ENCODE measurements at regions not wholly inside any gene's neighbourhood (a gene's known extent, or its start where the extent isn't known, plus 50 kb on each side); places are given as distances from the start of the nearest gene placed in this dataset.
"Not testable (repeated sequence)": the region's sequence is repeated elsewhere in the genome, so short reads cannot be mapped to it uniquely, and the experiment has no call there.

DNA sequence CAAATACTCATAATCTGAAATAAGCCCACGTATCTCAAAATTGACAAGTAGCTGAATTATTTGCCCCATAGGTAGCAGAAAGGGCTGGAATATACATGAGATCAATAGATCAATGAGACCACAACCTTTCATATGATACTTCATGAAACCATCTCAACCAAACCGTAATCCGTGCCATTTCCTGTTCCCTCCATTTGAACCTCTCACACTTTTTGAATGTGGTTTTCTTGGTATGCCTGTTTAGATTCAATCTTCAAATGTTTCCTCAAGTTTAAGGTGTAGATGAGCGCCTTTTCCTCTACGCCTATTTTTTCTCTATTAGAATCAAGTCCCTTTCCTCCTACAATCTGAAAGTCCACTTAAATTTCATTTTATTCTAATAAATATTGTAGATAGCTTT, 805.5 kb downstream of the EFNA5 start:
- DNase-seq = no peak

DNA sequence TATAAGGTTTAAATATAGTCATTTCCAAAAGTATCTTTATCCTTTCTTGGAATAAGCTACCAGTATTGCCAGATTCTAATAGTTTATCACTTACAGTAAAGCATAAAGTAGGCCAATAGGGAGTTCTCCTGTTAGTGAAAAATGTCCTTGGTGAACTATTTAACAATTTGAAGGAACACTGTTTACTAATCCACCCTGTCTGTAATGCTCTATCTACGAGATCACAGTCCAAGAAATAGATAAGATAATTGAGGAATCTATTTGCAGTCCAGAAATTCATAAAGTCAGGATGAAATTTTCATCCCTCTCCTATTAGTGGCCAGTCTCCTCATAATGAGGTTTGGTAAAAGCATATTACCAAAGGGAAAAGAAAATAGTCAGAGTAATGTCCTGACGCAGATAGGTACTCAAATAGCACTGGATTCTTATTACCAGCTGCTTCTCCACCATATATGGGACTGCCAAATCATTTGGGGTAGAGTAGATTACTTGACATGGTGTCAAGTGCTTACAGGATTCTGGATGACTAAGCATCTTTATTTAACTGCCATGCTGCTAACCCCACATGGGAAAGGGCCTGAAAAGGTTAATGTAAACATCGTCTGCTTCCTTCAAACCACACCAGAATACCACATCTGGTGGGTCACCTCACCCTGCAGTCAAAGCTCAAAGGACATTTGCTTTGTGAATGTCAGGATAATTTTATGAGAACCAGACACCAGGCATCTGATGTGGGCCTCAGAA, 808.1 kb downstream of the EFNA5 start:
- DNase-seq = no peak

DNA sequence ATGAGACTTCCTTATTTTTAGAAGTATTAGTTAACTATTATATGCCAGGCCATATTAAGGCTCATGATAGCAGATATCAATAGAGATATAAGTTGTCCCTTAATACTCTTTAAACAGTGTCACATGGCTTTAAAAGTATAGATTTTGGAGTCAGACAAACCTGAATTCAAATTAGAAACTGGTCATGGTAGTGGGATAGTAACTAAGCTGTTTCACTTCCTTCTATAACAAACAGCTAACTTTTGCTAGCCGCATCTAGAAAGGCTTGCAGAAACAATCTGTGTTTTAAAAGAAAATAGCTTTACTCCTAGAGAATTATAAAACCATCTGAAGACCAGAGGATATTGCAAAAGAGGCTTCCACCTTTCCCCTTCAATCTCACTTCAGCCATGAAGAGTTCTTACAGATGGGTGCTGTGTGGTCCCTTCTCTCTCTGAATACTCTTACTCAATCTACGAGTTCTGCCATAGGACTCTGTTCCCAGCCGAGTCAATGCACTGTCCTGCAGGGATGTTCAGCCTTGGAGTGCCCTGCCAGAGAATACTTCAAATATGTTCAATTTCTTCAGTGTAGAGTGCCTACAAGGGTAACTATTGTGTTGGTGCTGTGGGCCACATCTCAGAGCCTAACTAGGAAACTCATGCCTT, 810.2 kb downstream of the EFNA5 start:
- DNase-seq = no peak

DNA sequence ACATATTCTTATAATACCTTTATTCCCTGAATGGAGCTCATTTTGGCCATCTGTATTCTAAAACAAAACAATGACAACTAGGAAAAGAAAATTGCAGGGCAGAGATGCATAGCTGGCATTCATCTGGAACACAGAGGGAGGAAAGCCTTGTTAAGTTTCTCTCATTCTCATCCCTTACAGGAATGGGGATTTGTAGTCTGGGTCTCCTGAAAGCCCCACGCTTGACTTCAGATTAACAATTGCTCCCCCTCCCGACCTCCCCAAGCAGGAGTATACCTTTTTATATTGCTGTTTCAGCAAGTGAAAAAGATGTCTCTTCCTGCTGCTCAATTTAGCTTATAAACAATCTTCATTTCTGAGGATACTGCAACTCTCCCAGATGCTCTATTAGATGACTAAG, 812.1 kb downstream of the EFNA5 start:
- no peak for DNase-seq

DNA sequence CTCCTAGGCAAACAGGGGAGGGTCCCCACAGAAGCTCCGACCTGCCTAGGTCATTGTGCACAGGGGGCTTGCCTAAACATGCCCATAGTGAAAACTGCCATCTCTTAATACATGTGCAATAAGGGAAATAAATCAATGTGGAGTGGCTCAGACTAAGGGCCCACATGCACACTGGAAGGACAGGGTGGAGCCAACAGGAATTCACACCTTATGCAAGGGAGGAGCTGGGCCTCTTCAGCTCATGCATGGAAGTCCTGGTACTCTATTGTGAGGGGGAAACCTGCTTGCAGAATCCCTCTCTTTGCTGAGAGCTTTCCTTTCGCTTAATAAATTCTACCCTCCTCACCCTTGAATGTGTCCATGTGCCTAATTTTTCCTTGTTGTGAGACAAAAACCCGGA, 815.8 kb downstream of the EFNA5 start:
- no peak for DNase-seq

DNA sequence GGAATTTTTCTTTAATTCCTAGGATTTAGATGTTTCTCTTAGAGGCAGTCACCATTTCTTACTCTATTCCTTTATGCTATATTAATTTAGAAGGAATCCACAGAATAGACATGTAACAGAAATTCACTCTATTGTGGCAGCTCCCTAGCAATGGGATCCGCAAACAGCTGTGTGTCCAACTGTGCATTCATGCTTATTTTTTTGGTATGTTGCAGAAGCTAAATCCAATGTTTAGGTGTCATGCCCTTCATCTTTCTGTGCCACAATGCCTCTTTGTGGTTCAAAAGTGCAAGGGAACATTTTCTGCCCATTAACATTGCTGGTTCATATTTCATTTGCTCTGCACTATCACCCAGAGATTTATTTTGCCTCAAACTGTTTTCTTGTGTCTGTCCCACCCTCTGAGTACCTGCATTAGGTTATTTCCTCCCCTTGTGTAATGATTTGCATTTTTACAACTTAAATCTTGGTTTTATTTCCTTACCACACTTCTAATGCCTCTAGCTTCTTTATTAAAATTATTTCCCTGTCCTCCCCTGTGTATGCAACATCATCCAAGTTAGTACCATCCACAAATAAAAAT, 816.5 kb downstream of the EFNA5 start:
- no peak for DNase-seq

DNA sequence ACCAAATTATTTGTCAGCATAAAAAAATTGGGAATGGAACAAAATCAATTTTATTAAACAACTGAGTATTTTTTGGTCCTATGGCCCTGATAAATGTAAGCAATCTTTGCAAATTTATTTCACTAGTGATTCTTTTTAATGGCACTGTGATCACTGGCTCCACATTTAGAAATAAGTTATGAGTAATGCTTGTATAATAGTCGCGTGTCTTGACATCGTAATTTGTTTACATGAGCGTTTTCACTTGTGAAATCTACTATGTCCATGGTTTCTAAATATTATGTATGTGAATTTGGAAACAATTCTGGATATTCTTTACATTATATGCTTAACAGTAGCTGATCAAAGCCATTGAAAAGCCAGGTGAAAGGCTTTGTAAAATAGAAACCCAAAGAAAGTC, 817.5 kb downstream of the EFNA5 start:
- DNase-seq = no peak

DNA sequence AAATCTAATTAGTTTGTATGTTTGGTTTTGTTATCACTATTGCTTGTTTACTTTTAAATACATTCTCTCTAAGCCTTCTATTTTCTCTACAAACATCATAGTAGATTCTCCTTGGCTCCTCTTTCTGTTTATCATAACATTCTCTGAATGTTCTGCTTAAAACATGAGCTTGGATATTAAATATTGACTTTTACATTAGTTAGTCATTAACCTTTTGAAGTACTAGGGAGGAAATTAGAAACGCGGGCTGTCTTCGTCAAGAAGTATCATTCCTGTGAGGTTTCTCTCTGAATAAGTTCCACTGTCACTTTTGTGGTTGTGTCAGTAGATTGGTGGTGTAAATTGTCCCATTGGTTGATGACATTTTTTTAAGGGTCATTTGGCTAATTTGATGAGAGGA, 821.5 kb downstream of the EFNA5 start:
- no peak for DNase-seq

DNA sequence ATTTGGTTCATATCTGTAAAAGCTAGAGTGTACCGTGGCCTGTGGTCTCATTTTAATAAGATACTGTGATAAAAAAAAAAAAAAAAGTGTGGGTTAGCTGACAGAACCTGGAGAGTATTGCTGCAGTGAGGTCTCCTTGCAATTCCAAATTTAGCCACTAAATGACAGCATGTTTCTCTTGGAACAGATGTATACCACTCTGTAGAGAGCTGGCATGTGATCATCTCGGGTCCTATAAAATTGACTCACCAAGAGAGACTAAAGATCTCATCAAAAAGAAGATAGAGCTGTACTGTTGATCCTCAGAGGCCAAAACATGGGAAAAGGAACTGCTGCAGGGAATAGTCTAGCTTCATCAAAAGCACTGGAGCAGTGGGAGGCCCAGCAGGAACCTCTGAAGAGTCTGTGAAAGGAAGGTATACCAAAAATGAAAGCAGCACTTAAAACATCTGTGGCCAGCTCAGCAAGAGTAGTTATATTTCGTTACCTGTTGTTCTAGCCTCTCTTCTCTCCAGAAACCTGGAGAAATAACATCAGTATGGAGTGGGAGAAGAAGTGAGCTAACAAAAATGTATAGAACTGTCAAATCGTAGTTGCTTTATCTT, 826.8 kb downstream of the EFNA5 start:
- DNase-seq = no peak

DNA sequence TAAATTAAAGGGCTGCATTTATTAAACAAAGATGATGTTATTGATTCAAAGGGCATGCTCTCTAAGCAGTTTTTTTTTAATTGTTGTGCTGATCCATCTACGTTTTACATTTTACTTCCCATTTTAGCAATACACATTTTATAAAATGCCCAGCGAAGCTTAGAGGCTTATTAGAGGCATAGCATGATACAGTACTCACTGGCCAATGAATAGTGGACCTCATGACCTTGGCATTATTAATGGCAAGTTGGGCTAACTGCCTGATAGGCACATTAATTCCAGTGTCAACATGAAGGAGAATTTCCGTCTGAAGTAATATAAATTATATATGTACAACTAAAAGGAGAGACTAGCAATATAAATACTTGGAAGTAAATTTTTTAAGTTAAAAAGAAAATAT, 837.2 kb downstream of the EFNA5 start:
- no peak for DNase-seq

DNA sequence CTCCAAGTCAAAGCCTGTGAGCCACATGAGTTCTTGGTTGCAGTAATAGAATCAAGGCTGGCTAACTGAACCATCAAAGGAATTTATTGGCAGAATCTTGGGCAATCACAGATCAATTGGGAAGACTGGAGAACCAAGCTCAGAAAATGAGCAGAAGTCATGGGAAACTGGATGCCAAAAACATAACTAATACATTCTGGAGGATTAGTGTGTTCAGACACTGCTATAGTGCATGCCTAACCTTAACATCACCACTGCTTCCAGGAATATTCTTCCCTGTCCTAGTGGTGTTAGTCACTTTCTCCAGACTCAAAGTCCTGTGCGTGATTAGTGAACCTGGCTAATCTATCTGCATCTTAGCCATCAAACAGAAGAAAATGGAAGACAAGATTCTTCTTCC, 843.7 kb downstream of the EFNA5 start:
- no peak for DNase-seq

DNA sequence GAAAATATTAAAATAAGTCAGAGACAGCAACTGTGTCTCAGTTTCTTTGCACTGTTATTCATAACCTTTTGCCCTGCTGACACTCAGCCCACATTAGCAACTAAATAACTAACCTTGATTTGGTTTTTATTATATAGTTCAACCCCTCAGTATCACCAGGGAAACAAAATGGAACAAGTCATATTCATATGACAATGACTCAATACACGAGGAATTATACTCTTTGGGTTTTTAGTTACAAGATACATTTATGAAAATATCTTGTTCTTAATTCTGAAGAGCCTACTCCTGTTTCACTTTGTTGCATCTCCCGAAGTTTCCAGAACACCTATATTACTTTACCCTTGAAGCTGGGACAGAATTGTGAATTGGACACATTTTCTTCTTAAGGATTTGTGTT, 845.4 kb downstream of the EFNA5 start:
- DNase-seq = no peak

DNA sequence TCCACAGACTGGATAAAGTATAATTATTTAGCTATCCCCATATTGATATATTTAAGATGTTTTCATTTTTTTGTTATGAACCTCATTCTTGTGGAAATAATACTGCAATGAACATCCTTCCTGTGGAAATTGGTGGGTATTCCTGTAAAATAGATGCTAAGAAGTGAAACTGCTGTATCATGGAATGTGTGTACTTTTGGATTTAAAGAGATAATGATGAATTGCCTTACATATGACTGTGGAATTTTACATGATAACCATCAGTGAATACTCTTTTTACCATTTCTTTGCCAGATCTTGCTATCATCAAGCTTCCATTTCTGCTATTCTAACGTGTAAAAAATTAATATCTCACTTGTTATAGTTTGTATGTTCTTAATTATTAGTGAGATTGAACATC, 847.9 kb downstream of the EFNA5 start:
- DNase-seq = no peak

DNA sequence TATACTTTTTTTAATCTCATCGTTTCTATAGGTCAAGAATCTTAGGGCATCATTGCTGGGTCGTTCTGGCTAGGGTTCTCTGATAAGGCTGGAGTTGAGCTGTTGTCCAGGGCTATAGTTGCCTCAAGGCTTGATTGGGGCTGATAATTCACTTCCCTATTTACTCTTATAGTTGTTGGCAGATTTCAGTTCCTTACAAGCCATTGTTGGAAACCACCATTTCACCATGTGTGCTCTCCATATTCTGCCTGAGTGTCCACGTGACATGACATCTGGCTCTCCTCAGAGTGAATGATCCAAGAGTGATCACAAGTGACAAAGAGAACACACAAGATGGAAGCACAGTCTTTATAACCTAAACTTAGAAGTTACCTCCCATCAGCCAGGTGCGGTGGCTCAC, 852.2 kb downstream of the EFNA5 start:
- DNase-seq = no peak

DNA sequence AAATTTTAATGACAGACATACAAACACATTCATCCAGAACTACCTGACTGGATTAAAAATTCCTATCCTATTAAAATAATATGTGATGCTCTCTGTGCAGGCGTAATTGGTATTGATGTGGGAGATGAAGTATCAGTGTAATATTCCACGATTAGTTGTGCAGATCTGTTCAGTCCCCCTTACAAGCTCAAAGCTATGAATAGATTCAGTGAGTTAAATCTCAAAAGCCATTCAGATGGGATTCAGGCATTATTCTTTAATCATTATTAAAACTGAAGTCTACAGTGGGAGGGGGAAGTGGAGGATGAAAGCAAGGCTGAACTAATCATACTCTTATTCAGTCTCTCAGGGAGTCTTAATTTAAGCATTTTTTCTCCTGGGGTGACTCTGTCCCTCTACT, 855.8 kb downstream of the EFNA5 start:
- no peak for DNase-seq

DNA sequence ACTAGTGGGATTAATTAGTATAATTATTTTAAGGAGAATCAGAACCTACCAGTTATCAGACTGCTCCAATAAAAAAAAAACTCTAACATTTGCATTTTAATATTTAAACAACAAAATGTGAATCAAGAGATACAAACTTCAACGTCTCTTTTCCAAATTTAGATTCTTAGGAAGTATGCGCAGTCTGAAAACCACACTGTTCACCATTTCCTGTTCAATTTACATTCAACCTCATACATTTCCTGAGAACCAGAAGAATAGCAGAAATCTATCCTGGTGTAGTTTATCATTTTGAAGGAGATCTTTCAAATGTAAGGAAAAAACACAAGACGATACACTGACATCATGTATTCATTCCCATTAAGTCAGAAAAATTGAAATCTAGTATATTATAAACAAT, 869.2 kb downstream of the EFNA5 start:
- no peak for DNase-seq

DNA sequence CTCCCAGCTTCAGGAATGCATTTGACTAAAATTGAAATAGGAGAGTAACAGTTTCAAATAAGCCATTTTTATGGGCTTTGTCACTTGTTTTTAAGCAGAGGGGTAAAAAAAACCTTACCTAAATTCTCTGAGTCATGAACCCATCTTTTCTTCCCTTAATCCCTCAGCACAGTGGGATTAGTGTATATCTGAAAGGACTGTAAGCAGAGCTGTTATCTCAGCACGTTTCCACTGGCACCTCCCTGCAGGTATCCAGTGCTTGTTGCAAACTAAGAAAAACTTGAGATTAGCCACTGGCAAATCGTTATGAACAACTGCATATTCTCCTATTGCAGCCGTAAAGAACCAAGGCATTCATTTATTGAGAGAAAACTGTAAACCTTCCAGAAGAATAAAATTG, 872.7 kb downstream of the EFNA5 start:
- no peak for DNase-seq

DNA sequence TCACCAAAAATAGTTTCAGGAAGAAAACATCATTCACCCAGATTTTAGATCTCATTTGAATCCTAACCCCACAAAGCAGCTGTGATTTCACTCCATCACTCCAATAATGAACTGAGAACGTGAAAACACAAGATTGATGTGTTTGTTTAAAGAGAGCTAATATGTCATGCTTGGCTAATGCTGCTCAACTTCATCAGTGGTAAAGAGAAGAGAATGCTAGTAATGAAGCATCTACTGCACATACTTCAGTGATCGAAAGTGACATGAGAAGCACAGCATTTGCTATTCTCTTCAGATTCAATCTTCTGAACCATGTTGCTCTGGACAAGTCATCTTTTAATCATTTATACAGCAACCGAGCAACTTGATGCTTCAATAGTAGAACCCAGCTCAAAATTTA, 874.7 kb downstream of the EFNA5 start:
- DNase-seq = no peak

DNA sequence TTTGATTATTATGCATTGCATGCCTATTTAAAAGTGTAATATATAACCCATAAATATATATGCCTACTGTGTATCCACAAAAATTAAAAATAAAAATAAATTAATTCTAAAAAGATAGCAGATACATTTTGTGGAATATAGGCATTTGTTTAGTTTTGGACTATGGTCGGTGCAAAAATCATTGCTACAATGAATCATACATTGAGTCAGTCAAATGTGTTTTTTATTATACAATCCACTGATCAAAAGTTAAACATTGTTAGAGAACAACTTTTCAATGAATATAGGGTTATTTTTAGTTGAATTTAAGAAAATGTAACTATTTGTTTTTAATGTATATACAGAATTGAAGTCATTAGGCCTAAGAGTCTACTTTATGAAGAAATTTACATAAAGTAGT, 885.9 kb downstream of the EFNA5 start:
- DNase-seq = no peak

DNA sequence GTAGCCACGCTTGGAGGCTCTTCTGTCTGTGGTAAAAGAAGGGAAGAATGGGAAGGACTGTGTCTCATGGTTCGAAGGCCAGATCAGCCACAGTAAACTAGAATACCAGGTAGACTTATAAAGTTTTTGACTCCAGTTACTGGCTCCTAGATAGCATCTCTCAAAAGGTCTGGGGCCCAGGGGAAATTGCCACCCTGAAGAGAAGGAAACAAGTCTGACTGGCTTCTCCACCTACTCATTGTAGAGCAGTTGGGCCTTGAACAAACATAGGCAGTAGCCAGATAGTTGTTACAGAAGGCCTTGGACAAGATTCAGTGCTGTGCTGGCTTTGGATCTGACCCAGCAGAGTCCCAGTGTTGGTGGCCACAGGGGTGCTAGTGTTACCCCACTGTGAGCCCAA, 890.4 kb downstream of the EFNA5 start:
- DNase-seq = no peak

DNA sequence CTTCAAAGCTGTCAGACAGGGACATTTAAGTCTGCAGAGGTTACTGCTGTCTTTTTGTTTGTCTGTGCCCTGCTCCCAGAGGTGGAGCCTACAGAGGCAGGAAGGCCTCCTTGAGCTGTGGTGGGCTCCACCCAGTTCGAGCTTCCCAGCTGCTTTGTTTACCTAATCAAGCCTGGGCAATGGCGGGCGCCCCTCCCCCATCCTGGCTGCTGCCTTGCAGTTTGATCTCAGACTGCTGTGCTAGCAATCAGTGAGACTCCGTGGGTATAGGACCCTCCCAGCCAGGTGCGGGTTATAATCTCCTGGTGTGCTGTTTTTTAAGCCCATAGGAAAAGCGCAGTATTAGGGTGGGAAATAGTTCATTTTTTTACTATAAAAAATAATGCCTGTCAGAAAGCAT, 894.2 kb downstream of the EFNA5 start:
- not testable (repeated sequence) for DNase-seq

DNA sequence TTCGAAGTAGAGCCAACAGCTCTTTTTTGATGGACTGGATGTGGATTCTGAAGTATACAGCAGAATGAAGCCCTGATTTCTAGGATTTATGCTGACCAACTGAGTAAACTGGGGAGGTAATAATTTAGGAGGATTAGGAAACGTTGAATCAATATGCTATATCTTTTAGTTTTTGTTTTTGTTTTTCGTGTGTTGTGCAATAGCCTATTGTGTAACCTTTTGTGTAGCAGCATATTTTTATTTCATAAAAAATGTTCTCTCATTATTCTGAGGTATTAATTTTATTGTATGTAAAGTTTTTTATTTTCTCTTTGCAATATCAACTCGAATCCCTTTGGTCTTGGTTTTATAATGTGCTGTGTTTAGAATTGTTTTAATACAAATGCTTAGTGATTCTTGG, 902.3 kb downstream of the EFNA5 start:
- no peak for DNase-seq

DNA sequence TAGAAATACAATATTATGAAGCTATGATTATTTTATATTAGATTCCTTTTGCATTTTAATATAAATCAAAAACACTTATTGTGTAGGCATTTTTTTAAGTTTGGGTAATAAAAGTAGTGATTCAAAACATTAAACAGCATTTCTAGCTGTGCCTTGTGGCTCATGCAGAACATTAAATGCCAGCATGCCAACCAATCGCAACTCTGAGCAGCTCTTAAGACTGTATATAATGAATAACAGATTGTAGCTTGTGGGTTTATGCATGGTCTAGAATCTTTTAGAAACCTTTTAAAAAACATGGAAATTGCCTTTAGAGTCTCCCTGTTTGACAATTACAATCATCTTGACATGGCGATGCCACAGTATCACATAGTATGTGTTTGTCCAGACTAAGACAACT, 903.8 kb downstream of the EFNA5 start:
- DNase-seq = no peak

DNA sequence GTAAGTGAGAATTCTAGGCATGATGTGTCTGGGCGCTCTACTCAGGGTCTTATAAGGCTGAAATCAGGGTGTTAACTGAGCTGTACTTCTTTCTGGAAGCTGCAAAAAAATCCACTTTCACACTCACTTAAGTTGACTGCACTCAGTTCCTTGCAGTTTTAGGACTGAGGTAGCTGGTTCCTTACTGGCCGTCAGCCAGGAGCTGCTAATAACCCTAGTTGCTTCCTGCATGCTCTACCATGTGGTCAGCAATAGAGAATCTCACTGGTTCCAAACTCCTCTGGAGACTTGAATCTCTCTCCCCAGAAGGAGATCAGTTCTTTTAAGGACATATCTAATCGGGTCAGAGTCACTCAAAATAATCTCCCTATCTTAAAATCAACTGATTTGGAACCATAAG, 911.2 kb downstream of the EFNA5 start:
- DNase-seq = no peak

All from DMS79 treated with DMSO at 0.1 percent for 48 hours (cell line).